HL-60 (cell line): ENCODE measurements at regions not wholly inside any gene's neighbourhood (a gene's known extent, or its start where the extent isn't known, plus 50 kb on each side); places are given as distances from the start of the nearest gene placed in this dataset.
A peak's percentile ranks its signal among the peaks of the same experiment; 100 is the strongest.

Experiments used
- DNase-seq, 2 experiments: peaks; one replicate each; pipeline ENCODE4 v3.0.0-alpha.2; 2010 to 2020; ENCODE audit warnings: low read depth in 1 of 2, low spot score in 1 of 2
- H3K27ac ChIP-seq: fragments of 250-450 bp; sonication (Bioruptor Pico); replicated peaks from 2 replicates; pipeline ENCODE4 v1.5.1; 2020; ENCODE audit warnings: mild to moderate bottlenecking, moderate library complexity
- H3K27me3 ChIP-seq: fragments of 250-450 bp; sonication (Bioruptor Pico); 2 replicates; pipeline ENCODE4 v1.5.1; 2021; ENCODE audit warnings: mild to moderate bottlenecking, moderate library complexity; ENCODE audit not compliant: insufficient read depth, poor library complexity, severe bottlenecking
- H3K4me3 ChIP-seq: replicated peaks from 2 replicates; pipeline ENCODE4 v1.5.1; 2011; ENCODE audit warnings: mild to moderate bottlenecking, control low read depth, low read length; ENCODE audit not compliant: insufficient read depth
- GABPA ChIP-seq: IDR thresholded peaks from 2 replicates; pipeline ENCODE4 v1.6.1; 2012; ENCODE audit warnings: low read depth
- POLR2AphosphoS5 ChIP-seq: IDR thresholded peaks from 2 replicates; pipeline ENCODE4 v1.6.1; 2012; ENCODE audit warnings: low read depth
- SPI1 ChIP-seq: IDR thresholded peaks from 2 replicates; pipeline ENCODE4 v1.6.1; 2012; ENCODE audit warnings: low read depth, mild to moderate bottlenecking, borderline replicate concordance
- TF ChIP-seq, protein P1 (sequence below): IDR thresholded peaks from 2 replicates; pipeline ENCODE4 v1.6.1; 2012; ENCODE audit warnings: low read depth; ENCODE audit not compliant: insufficient replicate concordance
- TF ChIP-seq, protein P2 (sequence below): IDR thresholded peaks from one replicate; pipeline ENCODE4 v1.5.1; 2011; ENCODE audit warnings: low read length, control low read depth, inconsistent platforms; ENCODE audit not compliant: insufficient read depth

DNA sequence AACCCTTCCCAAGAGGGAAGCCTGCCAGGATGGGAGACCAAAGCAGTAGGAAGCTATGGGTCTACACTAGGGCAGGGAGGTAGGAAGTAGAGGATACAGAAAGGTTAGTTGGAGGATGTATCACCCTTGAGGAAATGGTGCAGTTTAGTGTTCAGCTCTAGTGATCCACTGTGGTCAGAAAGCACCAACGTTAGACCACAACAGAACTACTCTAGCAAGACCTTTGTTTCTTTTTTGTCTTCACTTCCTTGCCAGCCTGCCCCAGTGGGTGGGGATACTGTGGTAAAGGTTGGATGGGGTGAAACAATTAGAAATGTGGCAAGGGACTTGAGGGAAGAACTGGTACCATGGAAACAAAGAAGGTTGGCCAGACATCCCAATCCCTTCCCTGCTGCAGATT is 83.3 kb downstream of the DDIT4L start:
- Histone ChIP-seq H3K4me3 (no peak overlapping the region), H3K27ac (peak overlapping the region; percentile 44), H3K27me3 (no peaks in the 10 kb centered on the region)
- DNase-seq: peak in 1 of 2 experiments; percentile 71
- TF ChIP-seq SPI1 (peak; percentile 48; the same call in 1 of the 2 replicates), POLR2AphosphoS5 (peak; percentile 33; the same call in 1 of the 2 replicates), GABPA (no peak)
- TF ChIP-seq, protein P1, sequence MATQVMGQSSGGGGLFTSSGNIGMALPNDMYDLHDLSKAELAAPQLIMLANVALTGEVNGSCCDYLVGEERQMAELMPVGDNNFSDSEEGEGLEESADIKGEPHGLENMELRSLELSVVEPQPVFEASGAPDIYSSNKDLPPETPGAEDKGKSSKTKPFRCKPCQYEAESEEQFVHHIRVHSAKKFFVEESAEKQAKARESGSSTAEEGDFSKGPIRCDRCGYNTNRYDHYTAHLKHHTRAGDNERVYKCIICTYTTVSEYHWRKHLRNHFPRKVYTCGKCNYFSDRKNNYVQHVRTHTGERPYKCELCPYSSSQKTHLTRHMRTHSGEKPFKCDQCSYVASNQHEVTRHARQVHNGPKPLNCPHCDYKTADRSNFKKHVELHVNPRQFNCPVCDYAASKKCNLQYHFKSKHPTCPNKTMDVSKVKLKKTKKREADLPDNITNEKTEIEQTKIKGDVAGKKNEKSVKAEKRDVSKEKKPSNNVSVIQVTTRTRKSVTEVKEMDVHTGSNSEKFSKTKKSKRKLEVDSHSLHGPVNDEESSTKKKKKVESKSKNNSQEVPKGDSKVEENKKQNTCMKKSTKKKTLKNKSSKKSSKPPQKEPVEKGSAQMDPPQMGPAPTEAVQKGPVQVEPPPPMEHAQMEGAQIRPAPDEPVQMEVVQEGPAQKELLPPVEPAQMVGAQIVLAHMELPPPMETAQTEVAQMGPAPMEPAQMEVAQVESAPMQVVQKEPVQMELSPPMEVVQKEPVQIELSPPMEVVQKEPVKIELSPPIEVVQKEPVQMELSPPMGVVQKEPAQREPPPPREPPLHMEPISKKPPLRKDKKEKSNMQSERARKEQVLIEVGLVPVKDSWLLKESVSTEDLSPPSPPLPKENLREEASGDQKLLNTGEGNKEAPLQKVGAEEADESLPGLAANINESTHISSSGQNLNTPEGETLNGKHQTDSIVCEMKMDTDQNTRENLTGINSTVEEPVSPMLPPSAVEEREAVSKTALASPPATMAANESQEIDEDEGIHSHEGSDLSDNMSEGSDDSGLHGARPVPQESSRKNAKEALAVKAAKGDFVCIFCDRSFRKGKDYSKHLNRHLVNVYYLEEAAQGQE: no peak
- TF ChIP-seq, protein P2, sequence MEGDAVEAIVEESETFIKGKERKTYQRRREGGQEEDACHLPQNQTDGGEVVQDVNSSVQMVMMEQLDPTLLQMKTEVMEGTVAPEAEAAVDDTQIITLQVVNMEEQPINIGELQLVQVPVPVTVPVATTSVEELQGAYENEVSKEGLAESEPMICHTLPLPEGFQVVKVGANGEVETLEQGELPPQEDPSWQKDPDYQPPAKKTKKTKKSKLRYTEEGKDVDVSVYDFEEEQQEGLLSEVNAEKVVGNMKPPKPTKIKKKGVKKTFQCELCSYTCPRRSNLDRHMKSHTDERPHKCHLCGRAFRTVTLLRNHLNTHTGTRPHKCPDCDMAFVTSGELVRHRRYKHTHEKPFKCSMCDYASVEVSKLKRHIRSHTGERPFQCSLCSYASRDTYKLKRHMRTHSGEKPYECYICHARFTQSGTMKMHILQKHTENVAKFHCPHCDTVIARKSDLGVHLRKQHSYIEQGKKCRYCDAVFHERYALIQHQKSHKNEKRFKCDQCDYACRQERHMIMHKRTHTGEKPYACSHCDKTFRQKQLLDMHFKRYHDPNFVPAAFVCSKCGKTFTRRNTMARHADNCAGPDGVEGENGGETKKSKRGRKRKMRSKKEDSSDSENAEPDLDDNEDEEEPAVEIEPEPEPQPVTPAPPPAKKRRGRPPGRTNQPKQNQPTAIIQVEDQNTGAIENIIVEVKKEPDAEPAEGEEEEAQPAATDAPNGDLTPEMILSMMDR: no peak

DNA sequence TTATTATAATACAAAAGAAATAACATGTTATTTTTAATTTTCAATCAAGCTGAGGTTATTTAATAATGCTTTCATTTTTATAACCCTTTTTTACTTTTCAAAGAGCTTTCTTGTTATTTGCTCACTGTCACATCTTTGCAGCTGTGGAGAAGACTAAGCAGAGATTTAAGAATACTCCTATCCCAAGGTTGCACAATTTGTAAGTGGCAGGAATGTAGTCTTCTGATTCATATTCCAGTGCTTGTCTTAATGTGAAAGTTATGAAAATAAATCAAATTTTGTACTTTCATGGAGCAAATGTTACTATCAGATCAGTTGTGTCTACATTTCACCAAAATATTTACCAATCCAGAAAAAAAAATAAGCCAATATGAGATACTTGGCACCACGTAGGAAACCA is 86.6 kb downstream of the DDIT4L start:
- TF ChIP-seq SPI1 (no peak), POLR2AphosphoS5 (no peak), GABPA (no peak)
- TF ChIP-seq, protein P1: no peak
- TF ChIP-seq, protein P2: no peak
- H3K27ac ChIP-seq: no peak overlapping the region
- H3K4me3 ChIP-seq: no peak overlapping the region
- no peaks in the 10 kb centered on the region for H3K27me3 ChIP-seq
- no peak for DNase-seq

DNA sequence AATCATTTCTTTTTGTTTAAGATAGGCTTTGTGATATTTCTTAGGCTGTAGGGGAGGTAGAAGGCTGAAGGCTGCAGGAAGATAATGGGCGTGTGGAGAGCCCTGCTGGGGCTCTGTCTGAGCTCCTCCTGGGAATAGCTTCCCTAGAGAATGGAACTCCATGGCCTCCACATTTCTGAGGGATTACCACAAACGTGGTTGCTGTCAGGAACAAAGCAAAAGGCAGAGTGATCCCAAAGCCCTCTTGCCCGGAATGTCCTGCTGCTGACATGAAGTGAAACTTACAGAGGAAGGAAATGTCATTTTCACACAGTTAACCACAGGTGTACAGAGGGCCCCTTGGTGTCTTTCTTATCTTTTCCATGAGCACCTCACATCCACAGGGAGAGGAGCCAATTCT is 89.3 kb downstream of the DDIT4L start:
- no peak overlapping the region for H3K4me3 ChIP-seq
- TF ChIP-seq, protein P1: no peak
- TF ChIP-seq, protein P2: no peak
- TF ChIP-seq SPI1 (no peak), POLR2AphosphoS5 (no peak), GABPA (no peak)
- DNase-seq: no peak
- H3K27me3 ChIP-seq: no peaks in the 10 kb centered on the region
- H3K27ac ChIP-seq: no peak overlapping the region
